ENCODE measurements at regions not wholly inside any gene's neighbourhood (a gene's known extent, or its start where the extent isn't known, plus 50 kb on each side); places are given as distances from the start of the nearest gene placed in this dataset.

GRCh38 chr9:73736270-73736669, 584.6 kb downstream of the ANXA1 start:
- no peaks in the 10 kb centered on the region for H3K9me3 ChIP-seq
- Mint-ChIP-seq H3K9me3 (peaks cover 0 to 9% (median 0%) of the 10 kb centered on the region in 3 donors), H3K36me3 (no peaks in the 10 kb centered on the region), H3K4me1 (no peaks in the 10 kb centered on the region), H3K27me3 (no peaks in the 10 kb centered on the region), H3K4me3 (no peak overlapping the region), H3K27ac (no peak overlapping the region)
- CTCF ChIA-PET = no interaction called here
- no peaks in the 10 kb centered on the region for H3K36me3 ChIP-seq (ENCODE audit: control insufficient read depth in 2 of 2, extremely low read depth in 1 of 2, insufficient read depth in 1 of 2, low read length in 1 of 2)
- 90% methylated on average over 2 of the region's 2 CpGs for WGBS (ENCODE audit: insufficient coverage)
- H3K4me1 ChIP-seq (ENCODE audit: control insufficient read depth in 1 of 2, extremely low read depth in 1 of 2, insufficient read depth in 2 of 2, low read length in 2 of 2) = no peaks in the 10 kb centered on the region
- H3K27ac ChIP-seq (ENCODE audit: low read length) = no peak overlapping the region
- ATAC-seq (replicated peaks in 1 of 4) (no peak), DNase-seq (no peak)
- H3K4me3 ChIP-seq (ENCODE audit: control insufficient read depth in 1 of 2, extremely low read depth in 1 of 2, low read length in 1 of 2) = no peak overlapping the region
- no peaks in the 10 kb centered on the region for H3K27me3 ChIP-seq (replicated peaks in 1 of 2; ENCODE audit: control insufficient read depth in 2 of 2, extremely low read depth in 1 of 2, insufficient read depth in 2 of 2, low read length in 1 of 2)
- POLR2A ChIA-PET = no interaction called here

DNA sequence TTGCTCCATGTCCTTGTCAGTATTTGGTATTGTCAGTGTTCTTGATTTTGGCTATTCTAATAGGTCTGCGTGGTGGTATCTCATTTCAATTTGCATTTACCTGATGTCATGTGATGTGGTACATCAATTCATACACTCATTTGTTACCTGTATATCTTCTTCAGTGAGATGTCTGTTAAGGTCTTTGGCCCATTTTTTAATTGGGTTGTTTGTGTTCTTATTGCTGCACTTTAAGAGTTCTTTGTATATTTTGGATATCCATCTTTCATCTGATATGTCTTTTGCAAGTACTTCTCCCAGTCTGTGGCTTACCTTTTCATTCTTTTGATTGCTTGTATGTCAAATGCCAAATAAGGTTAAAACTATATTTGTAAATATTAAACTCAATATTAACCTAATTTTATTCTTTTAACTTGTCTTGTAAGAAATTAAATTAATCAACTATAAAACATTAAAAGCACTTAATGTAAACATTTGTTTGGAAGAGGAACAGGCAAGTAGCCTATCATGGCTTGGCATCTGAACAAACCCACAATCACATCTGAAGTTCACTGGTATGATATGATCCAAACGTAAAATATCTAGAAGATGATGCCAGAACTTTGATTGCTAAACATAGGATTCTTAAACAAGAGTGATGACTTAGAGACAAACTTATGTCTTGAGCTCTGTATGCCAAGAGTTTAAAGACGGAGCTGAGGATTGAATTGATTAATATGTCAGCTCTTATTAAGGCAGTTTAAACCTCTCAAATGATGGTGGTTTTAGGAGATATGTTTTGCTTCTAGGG, 587.3 kb downstream of the ANXA1 start:
- Mint-ChIP-seq H3K4me1 (no peaks in the 10 kb centered on the region), H3K4me3 (no peak overlapping the region), H3K9me3 (peaks cover 0 to 6% (median 5%) of the 10 kb centered on the region in 3 donors), H3K27ac (no peak overlapping the region), H3K36me3 (no peaks in the 10 kb centered on the region), H3K27me3 (no peaks in the 10 kb centered on the region)
- no peaks in the 10 kb centered on the region for H3K27me3 ChIP-seq (replicated peaks in 1 of 2; ENCODE audit: control insufficient read depth in 2 of 2, extremely low read depth in 1 of 2, insufficient read depth in 2 of 2, low read length in 1 of 2)
- ChIA-PET POLR2A (no interaction called here), CTCF (no interaction called here)
- no peak for ATAC-seq (replicated peaks in 1 of 4)
- no peaks in the 10 kb centered on the region for H3K4me1 ChIP-seq (ENCODE audit: control insufficient read depth in 1 of 2, extremely low read depth in 1 of 2, insufficient read depth in 2 of 2, low read length in 2 of 2)
- no peak overlapping the region for H3K4me3 ChIP-seq (ENCODE audit: control insufficient read depth in 1 of 2, extremely low read depth in 1 of 2, low read length in 1 of 2)
- H3K9me3 ChIP-seq = no peaks in the 10 kb centered on the region
- no peak for DNase-seq
- no peaks in the 10 kb centered on the region for H3K36me3 ChIP-seq (ENCODE audit: control insufficient read depth in 2 of 2, extremely low read depth in 1 of 2, insufficient read depth in 1 of 2, low read length in 1 of 2)
- WGBS (ENCODE audit: insufficient coverage) = no CpG with 5 or more reads among the region's 3 CpGs
- no peak overlapping the region for H3K27ac ChIP-seq (ENCODE audit: low read length)

GRCh38 chr9:73741316-73741715, 589.7 kb downstream of the ANXA1 start:
- no peak for DNase-seq
- ChIA-PET CTCF (no interaction called here), POLR2A (no interaction called here)
- Histone ChIP-seq H3K4me3 (ENCODE audit: control insufficient read depth in 1 of 2, extremely low read depth in 1 of 2, low read length in 1 of 2) (no peak overlapping the region), H3K27ac (ENCODE audit: low read length) (no peak overlapping the region), H3K4me1 (ENCODE audit: control insufficient read depth in 1 of 2, extremely low read depth in 1 of 2, insufficient read depth in 2 of 2, low read length in 2 of 2) (no peaks in the 10 kb centered on the region), H3K36me3 (ENCODE audit: control insufficient read depth in 2 of 2, extremely low read depth in 1 of 2, insufficient read depth in 1 of 2, low read length in 1 of 2) (no peaks in the 10 kb centered on the region), H3K27me3 (replicated peaks in 1 of 2; ENCODE audit: control insufficient read depth in 2 of 2, extremely low read depth in 1 of 2, insufficient read depth in 2 of 2, low read length in 1 of 2) (no peaks in the 10 kb centered on the region), H3K9me3 (no peaks in the 10 kb centered on the region)
- ATAC-seq (replicated peaks in 1 of 4) = no peak
- H3K27me3 Mint-ChIP-seq = no peaks in the 10 kb centered on the region
- no peak overlapping the region for H3K27ac Mint-ChIP-seq
- no CpG with 5 or more reads among the region's 1 CpG for WGBS (ENCODE audit: insufficient coverage)
- H3K9me3 Mint-ChIP-seq = peaks cover 0 to 8% (median 5%) of the 10 kb centered on the region in 3 donors
- H3K36me3 Mint-ChIP-seq = no peaks in the 10 kb centered on the region
- no peaks in the 10 kb centered on the region for H3K4me1 Mint-ChIP-seq
- H3K4me3 Mint-ChIP-seq = no peak overlapping the region

GRCh38 chr9:73742412-73742811, 590.7 kb downstream of the ANXA1 start:
- Histone ChIP-seq H3K27me3 (replicated peaks in 1 of 2; ENCODE audit: control insufficient read depth in 2 of 2, extremely low read depth in 1 of 2, insufficient read depth in 2 of 2, low read length in 1 of 2) (no peaks in the 10 kb centered on the region), H3K27ac (ENCODE audit: low read length) (no peak overlapping the region), H3K4me1 (ENCODE audit: control insufficient read depth in 1 of 2, extremely low read depth in 1 of 2, insufficient read depth in 2 of 2, low read length in 2 of 2) (no peaks in the 10 kb centered on the region), H3K4me3 (ENCODE audit: control insufficient read depth in 1 of 2, extremely low read depth in 1 of 2, low read length in 1 of 2) (no peak overlapping the region), H3K36me3 (ENCODE audit: control insufficient read depth in 2 of 2, extremely low read depth in 1 of 2, insufficient read depth in 1 of 2, low read length in 1 of 2) (no peaks in the 10 kb centered on the region), H3K9me3 (no peaks in the 10 kb centered on the region)
- Mint-ChIP-seq H3K9me3 (peaks cover 0 to 8% (median 7%) of the 10 kb centered on the region in 3 donors), H3K27me3 (no peaks in the 10 kb centered on the region), H3K27ac (no peak overlapping the region), H3K4me1 (no peaks in the 10 kb centered on the region), H3K4me3 (no peak overlapping the region), H3K36me3 (no peaks in the 10 kb centered on the region)
- ATAC-seq (replicated peaks in 1 of 4) = no peak
- WGBS (ENCODE audit: insufficient coverage) = no CpG with 5 or more reads among the region's 3 CpGs
- POLR2A ChIA-PET = no interaction called here
- DNase-seq = no peak
- CTCF ChIA-PET = interaction anchor here in 1 of 2 donors (0.7 kb wide), 1 partner anchor 41 kb away, joined by 3 read pairs; no protein-coding TSS in a partner anchor

- no peak for ATAC-seq (replicated peaks in 1 of 4)
- POLR2A ChIA-PET = no interaction called here
- no CpG with 5 or more reads among the region's 1 CpG for WGBS (ENCODE audit: insufficient coverage)
These were observed 592.2 kb downstream of the ANXA1 start for GRCh38 chr9:73743826-73744225.

DNA sequence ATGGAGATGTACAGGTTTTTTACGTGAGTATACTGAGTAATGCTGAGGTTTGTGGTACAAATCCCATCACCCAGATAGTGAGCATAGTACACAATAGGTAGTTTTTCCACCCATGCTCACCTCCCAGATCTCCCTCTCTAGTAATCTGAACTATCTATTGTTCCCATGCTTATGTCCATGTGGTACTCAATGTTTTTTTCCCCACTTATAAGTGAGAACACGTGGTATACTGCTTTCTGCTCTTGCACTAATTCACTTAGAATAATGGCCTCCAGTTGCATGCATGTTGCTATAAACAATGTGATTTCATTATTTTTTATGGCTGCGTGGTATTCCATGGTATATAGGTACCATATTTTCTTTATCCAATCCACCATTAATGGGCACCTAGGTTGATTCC, 593.9 kb downstream of the ANXA1 start:
- DNase-seq = no peak
- H3K27ac Mint-ChIP-seq = no peak overlapping the region
- no peak for ATAC-seq (replicated peaks in 1 of 4)
- H3K9me3 ChIP-seq = no peaks in the 10 kb centered on the region
- H3K36me3 Mint-ChIP-seq = no peaks in the 10 kb centered on the region
- H3K4me1 Mint-ChIP-seq = no peaks in the 10 kb centered on the region
- H3K27ac ChIP-seq (ENCODE audit: low read length) = no peak overlapping the region
- no peaks in the 10 kb centered on the region for H3K4me1 ChIP-seq (ENCODE audit: control insufficient read depth in 1 of 2, extremely low read depth in 1 of 2, insufficient read depth in 2 of 2, low read length in 2 of 2)
- H3K36me3 ChIP-seq (ENCODE audit: control insufficient read depth in 2 of 2, extremely low read depth in 1 of 2, insufficient read depth in 1 of 2, low read length in 1 of 2) = no peaks in the 10 kb centered on the region
- WGBS (ENCODE audit: insufficient coverage) = no CpG with 5 or more reads among the region's 3 CpGs
- H3K4me3 Mint-ChIP-seq = no peak overlapping the region
- H3K27me3 Mint-ChIP-seq = no peaks in the 10 kb centered on the region
- H3K4me3 ChIP-seq (ENCODE audit: control insufficient read depth in 1 of 2, extremely low read depth in 1 of 2, low read length in 1 of 2) = no peak overlapping the region
- POLR2A ChIA-PET = no interaction called here
- H3K9me3 Mint-ChIP-seq = peaks cover 0 to 27% (median 7%) of the 10 kb centered on the region in 3 donors
- CTCF ChIA-PET = no interaction called here
- no peaks in the 10 kb centered on the region for H3K27me3 ChIP-seq (replicated peaks in 1 of 2; ENCODE audit: control insufficient read depth in 2 of 2, extremely low read depth in 1 of 2, insufficient read depth in 2 of 2, low read length in 1 of 2)

More at GRCh38 chr9:73743826-73744225, 592.2 kb downstream of the ANXA1 start:
- H3K36me3 Mint-ChIP-seq = no peaks in the 10 kb centered on the region
- CTCF ChIA-PET = no interaction called here
- H3K9me3 ChIP-seq = no peaks in the 10 kb centered on the region
- H3K4me3 Mint-ChIP-seq = no peak overlapping the region
- H3K27me3 ChIP-seq (replicated peaks in 1 of 2; ENCODE audit: control insufficient read depth in 2 of 2, extremely low read depth in 1 of 2, insufficient read depth in 2 of 2, low read length in 1 of 2) = no peaks in the 10 kb centered on the region
- no peaks in the 10 kb centered on the region for H3K4me1 Mint-ChIP-seq
- no peaks in the 10 kb centered on the region for H3K36me3 ChIP-seq (ENCODE audit: control insufficient read depth in 2 of 2, extremely low read depth in 1 of 2, insufficient read depth in 1 of 2, low read length in 1 of 2)
- peaks cover 0 to 15% (median 7%) of the 10 kb centered on the region in 3 donors for H3K9me3 Mint-ChIP-seq
- H3K27ac Mint-ChIP-seq = no peak overlapping the region
- H3K4me1 ChIP-seq (ENCODE audit: control insufficient read depth in 1 of 2, extremely low read depth in 1 of 2, insufficient read depth in 2 of 2, low read length in 2 of 2) = no peaks in the 10 kb centered on the region
- DNase-seq = no peak
- no peak overlapping the region for H3K27ac ChIP-seq (ENCODE audit: low read length)
- no peaks in the 10 kb centered on the region for H3K27me3 Mint-ChIP-seq
- H3K4me3 ChIP-seq (ENCODE audit: control insufficient read depth in 1 of 2, extremely low read depth in 1 of 2, low read length in 1 of 2) = no peak overlapping the region

DNA sequence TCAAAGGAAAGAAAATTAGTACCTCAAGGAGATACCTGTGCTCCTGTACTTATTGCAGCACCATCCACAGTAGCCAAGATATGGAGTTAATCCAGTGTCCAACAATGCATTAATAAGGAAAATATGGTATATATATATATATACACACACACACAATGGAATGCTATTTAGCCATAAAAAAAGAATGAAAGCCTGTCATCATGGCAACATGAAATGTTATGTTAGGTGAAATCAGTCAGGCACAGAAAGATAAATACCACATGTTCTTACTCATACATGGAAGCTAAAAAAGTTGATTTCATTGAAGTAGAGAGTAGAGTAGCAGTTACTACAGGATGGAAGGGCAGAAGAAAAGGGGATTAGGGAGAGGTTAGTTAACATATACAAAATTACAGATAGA, 601.5 kb downstream of the ANXA1 start:
- CTCF ChIA-PET = no interaction called here

More for the DNA sequence above, 601.5 kb downstream of the ANXA1 start:
- POLR2A ChIA-PET = no interaction called here
- no peaks in the 10 kb centered on the region for H3K4me1 Mint-ChIP-seq
- Histone ChIP-seq H3K27ac (ENCODE audit: low read length) (no peak overlapping the region), H3K4me1 (ENCODE audit: control insufficient read depth in 1 of 2, extremely low read depth in 1 of 2, insufficient read depth in 2 of 2, low read length in 2 of 2) (no peaks in the 10 kb centered on the region), H3K4me3 (ENCODE audit: control insufficient read depth in 1 of 2, extremely low read depth in 1 of 2, low read length in 1 of 2) (no peak overlapping the region), H3K9me3 (no peaks in the 10 kb centered on the region), H3K36me3 (ENCODE audit: control insufficient read depth in 2 of 2, extremely low read depth in 1 of 2, insufficient read depth in 1 of 2, low read length in 1 of 2) (no peaks in the 10 kb centered on the region), H3K27me3 (replicated peaks in 1 of 2; ENCODE audit: control insufficient read depth in 2 of 2, extremely low read depth in 1 of 2, insufficient read depth in 2 of 2, low read length in 1 of 2) (peaks cover 0 to 4% of the 10 kb centered on the region in 2 experiments)
- no peak overlapping the region for H3K4me3 Mint-ChIP-seq
- no peak for DNase-seq
- peaks cover 0 to 18% (median 0%) of the 10 kb centered on the region in 3 donors for H3K9me3 Mint-ChIP-seq
- no peak overlapping the region for H3K27ac Mint-ChIP-seq
- no peaks in the 10 kb centered on the region for H3K36me3 Mint-ChIP-seq
- H3K27me3 Mint-ChIP-seq = no peaks in the 10 kb centered on the region
- no peak for ATAC-seq (replicated peaks in 1 of 4)

Data from T-cell (primary cell).